GM21717 (cell line): ENCODE measurements at regions not wholly inside any gene's neighbourhood (a gene's known extent, or its start where the extent isn't known, plus 50 kb on each side); places are given as distances from the start of the nearest gene placed in this dataset.

ENCODE experiments used
- ATAC-seq: cut with Tn5 transposase; IDR thresholded peaks from one replicate; pipeline ENCODE4 v1.9.1; 2021; ENCODE audit warnings: mild to moderate bottlenecking, moderate library complexity; ENCODE audit not compliant: unreplicated experiment

- no peak for ATAC-seq
Measured at GRCh38 chr2:129847043-129847442, 132.4 kb upstream of the RAB6C start.

- no peak for ATAC-seq
Measured at GRCh38 chr2:129849559-129850160, 129.8 kb upstream of the RAB6C start.

- no peak for ATAC-seq
Measured at GRCh38 chr2:129857200-129857599, 122.3 kb upstream of the RAB6C start.

DNA sequence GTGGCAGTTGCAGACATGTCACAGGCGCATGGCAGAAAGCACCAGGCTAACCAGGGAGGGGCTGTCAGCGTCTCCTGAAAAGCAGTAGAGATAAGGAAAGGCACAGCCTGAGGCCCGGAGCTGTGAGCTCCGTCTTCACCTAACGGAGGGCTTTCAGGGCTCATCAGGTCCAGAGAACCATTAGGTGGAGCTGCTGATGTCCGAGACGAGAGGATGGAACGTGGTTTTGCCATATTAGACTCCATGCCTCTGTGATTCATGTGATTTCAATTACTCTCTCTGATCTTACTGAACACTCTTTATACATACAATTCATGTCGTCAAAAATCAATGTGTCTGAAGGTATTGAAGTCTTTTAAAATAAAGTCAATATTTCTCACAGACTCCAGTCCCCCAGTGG, 120.3 kb upstream of the RAB6C start:
- ATAC-seq: no peak

GRCh38 chr2:129860088-129860487, 119.4 kb upstream of the RAB6C start:
- no peak for ATAC-seq

GRCh38 chr2:129861666-129862288, 117.7 kb upstream of the RAB6C start:
- ATAC-seq: no peak

DNA sequence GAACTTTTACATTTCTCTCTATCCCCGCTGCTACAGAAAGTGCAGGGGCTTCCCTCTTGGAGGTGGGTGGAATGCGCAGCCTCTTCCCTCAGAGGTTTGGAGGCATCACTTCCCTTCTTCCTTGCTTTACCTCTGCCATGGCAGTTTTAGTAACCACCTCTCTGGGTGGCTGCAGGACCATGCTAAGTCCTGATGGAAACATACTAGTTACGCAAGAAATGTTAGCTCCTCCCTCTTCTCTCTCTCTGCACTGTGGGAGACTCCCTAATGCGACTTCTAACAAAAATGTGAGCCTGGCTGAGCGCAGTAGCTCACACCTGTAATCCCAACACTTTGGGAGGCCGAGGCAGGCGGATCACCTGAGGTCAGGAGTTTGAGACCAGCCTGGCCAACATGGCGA, 116.8 kb upstream of the RAB6C start:
- ATAC-seq: no peak

DNA sequence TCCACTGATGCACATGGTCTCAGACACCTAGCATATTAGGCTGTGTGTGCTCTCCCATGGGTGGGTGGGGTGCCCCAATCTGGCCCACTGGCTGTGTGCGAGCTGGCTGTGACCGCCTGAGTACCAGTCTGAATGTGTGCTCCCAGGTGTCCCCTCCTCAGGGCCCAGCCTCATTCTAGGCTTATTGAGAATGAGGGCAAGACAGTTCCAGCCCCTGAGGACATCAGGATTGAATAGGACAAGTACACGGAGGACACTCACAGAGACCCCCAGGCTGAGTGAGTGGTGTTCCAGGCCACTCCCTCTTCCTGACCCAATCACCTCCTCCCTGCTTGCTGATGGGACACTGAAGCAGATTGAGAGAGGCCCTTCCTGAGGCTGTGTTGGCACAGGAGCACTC, 116.1 kb upstream of the RAB6C start:
- ATAC-seq: no peak

DNA sequence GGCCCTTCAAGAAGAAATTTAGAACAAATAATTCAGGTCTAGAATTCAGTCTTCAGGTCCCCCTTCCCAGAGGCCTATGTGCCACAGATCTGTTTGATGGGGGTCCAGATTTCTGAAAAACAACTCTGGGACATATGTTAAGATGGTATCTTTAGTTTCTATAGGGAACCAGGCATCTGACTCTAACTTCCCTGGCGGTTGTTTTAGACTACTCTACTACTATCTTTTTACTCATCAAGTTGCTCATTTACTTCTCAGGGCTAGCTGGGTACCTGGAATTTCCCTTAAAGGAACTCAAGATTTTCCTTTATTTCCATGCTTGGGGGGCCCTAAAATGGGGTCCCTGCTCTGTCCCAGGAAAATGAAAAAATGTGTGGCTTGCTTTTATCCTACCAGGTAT, 114.7 kb upstream of the RAB6C start:
- ATAC-seq: no peak

DNA sequence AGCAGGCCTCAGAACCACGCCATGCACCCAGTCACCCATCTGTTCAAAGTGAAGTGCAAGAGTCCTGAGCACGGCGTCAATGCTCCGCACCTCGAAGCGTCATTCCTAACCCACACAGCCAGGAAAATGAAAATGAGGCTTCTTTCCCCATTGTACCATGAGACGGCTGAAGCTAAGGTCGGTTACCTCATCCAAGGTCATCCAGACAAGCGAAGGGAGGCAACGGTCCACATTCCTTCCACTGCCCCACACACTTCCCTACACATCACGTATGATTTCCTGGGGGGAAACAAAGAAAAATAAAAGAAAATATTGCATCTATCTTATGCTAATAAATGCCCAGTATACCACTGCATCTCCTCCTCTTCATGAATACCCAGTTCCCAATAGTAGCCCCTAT, 113.5 kb upstream of the RAB6C start:
- no peak for ATAC-seq

DNA sequence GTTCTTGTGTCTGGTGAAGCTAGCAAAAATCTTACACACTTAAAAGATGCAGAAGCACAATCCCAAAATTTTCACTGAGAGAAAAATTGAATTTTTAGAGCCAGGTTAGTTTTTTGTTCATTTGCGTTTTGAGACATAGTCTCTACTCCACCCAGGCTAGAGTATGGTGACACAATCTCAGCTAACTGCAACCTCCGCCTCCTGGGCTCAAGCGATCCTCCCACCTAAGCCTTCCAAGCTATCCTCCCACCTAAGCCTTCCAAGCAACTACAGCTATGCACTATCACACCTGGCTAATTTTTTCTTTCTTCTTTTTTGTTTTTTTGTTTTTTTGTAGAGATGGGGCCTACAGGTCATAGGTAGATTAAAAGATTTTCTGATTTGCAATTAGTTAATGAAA, 113.1 kb upstream of the RAB6C start:
- no peak for ATAC-seq

DNA sequence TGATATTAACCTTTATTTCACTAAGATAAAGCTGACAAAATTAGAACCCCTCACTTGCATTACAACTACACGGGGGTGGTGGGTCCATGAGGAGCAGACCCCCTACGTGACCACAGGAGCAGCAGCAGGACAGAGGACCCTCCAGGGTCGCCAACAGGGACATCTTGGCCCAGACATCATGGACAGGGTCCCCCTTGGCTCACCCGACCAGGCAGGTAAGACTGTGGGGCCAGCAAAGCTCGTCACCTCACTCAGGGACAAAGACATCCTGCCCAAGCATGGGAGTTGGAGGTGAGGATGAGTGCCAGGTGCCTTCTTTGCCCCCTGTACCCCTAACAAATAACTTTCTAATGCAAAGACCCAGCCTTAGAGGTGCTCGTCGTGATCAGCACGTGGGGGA, 111.3 kb upstream of the RAB6C start:
- ATAC-seq: no peak

DNA sequence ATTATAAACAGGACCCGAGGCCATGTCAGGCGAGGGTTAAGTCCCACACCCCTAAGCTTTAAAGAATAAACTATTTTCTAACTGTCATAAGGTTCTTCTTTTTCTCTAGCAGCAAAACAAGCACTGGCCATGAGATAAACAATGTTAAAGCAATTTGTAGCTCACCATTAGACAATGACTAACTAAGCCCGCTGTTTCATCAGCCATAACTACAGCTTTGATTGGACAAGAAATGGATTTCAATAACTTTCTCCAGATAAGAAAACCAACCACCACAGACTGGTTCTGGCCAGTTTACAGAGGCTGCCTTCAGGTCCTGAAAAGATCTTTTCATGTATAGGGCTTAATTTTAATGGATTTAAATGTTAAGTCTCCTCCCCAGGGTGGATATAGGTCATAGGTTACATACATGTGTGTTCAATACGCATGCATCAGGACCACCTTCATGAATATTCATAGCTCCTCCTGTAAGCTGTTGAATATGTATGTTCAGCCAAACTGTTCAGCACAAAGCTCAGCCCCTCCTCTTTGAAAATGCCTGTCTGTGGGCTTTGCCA, 108.7 kb upstream of the RAB6C start:
- no peak for ATAC-seq

- ATAC-seq: no peak
Measured at GRCh38 chr2:129872446-129872845, 107.0 kb upstream of the RAB6C start.

GRCh38 chr2:129876541-129876940, 102.9 kb upstream of the RAB6C start:
- ATAC-seq: no peak

DNA sequence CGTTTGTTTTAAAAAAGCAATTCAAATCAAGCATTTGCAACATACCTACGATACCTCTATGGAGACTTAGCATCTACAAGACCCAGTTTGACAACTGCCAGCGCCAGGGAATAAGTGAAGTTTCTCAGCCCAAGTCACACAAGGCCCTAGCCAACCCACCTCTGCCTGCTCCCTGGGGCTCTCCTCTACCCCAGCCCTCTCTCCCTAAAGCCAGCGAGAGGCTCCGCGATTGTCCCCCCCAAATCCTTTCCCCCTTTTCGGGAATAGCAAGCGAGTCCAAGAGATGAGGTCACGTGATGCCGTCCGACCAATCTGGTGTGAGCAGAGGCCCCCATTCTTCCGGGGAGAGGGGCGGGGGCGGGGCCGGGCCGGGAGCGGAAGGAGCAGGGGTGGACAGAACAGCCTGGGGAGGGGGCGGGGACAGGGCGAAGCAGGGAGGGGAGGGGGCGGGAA, 102.2 kb upstream of the RAB6C start:
- ATAC-seq: peak; percentile 66

DNA sequence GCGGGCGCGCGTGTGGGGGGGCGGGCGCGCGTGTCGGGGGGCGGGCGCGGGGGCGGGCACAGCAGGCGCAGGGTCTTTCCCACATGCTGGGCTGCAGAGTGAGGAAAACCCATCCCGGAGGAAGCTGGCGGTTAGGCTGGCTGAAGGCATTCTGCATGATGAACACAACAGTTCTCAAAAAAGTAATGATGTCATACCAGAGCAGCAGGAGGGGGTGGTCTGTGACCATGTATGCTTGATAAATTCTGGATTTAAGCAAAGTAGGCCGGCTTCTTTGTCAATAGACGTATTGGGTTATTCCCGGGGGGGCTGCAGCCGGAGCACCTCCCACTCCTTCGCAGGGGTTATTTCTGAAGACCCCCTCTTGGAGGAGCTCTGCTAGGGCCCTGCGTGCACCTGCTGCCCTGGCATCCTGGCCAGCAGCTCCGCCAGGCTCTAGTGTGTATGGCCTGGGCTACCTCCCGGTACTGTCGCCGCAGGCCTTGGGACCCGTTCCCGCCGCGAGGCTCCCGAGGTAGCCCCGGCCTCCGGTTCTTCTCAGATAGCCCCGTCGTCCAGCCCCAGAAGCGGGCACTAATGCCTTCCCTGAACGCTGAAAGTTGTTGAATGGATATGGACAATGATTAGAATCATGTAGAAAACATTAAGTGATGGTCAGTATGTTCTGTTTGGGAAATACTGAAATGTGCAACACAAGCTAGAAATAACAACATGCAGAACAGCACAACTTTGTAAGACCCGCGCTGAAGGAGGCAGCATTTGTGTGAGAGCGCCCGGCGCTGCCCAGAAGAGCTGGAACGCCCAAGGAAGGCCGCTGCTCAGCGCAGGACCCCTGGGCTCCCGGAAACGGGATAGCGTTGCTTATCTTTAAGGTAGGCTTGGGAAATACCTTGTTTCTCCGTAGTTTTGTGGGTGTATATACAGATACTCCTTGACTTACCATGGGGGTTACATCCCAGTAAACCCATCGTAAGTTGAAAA, 101.4 kb upstream of the RAB6C start:
- ATAC-seq: peak; percentile 16

DNA sequence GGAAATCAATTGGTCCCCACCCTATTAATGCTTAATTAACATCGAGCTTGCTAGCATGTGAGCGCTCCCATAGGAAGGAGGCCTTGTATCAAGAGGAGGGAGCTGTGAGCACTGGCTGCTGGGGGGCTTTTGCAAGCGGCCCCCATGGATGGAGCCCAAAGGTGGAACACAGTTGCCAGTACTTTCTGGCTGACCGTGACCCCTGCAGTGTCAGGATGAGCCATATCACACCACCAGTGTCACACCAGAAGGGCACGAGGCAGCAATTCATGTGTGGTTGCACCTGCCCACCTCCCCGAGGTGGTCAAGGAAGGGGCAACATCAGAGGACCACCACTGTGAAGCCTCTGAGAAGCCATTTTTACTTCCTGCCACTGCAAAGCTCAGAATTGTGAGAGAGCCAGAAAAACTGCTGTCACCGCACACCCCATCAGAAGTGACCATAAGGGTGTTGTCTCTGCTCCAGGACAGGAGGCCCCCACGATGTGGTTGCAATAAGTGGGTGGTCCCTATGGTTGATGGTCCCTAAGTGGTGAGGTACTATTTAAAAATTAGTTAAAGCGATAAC, 99.8 kb upstream of the RAB6C start:
- ATAC-seq: no peak

DNA sequence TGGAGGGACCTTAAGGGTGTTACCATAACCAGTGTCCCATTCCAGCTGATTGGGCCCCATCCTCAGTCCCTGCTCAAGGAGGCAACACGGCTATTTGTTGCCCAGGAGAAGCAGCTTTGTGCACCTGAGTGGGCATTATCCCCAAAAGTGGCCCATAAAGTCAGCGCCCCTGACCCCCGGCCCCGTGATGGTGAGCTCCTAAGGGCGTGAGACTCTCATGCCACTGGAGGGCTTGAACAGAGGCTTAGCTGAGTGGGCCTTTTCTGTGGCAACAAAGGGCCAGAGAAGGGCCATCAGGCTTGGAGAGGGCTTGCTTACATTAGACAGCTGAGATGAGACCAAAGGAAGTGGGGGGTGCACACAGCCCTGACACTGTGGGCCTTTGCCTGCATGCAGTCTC, 99.2 kb upstream of the RAB6C start:
- ATAC-seq: no peak

DNA sequence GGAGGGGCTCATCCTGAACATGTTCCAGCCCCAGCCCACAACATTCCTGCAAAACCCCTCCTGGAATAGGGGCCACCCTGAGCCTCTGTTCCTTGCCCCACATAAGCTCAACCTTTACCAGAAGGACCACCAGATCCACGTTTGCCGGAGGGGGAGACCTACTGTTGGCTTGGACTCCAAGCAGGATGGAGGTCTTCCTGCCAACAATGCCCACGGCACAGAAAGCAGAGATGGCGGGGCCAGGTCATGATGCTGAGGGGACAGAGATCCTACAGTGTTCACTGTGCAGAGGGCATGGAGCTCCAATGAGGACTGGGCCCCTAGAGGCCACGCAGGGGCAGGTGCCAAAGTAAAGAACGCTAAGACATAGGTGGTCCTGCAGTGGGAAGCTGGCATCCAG, 98.5 kb upstream of the RAB6C start:
- ATAC-seq: no peak

DNA sequence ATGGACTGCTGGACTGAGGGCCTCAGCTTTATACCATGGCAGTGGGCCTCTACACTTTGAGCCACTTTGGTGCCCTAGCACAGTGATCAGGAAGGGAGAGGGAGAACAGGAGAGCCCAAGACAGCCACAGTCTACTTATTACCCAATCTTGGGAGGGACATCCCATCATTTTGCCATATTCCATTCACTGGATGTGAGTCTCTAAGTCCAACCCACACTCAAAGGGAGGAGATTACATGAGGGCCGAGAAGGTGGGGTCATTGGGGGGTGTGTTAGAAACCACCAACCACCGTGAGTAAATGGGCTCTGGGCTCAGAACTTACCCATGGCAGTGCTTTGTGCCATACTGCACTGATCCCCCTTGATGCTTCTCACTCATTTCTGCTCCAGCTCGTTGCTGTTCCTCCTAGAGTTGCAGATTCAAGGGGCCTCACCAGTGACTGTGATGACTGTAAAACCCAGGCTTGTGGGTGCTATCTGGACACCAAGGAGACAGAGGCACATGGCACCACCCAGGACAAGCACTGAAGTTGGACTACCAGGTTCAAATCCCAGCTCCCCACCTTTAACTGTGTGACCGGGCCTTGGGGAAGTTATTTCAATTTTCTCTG, 97.6 kb upstream of the RAB6C start:
- no peak for ATAC-seq
